RWPE2 (cell line): ENCODE measurements at regions not wholly inside any gene's neighbourhood (a gene's known extent, or its start where the extent isn't known, plus 50 kb on each side); places are given as distances from the start of the nearest gene placed in this dataset.

Source experiments
- ATAC-seq: fragments of 200-7000 bp; cut with Tn5 transposase; 3 replicates; pipeline ENCODE4 v1.9.1; 2021; ENCODE audit warnings: low read depth
- DNase-seq: peaks from one replicate; pipeline ENCODE4 v3.0.0-alpha.2; 2020; ENCODE audit warnings: low spot score
- H3K27ac ChIP-seq: fragments of 450-650 bp; 2 replicates; pipeline ENCODE4 v1.5.1; 2017; ENCODE audit warnings: mild to moderate bottlenecking; ENCODE audit not compliant: poor library complexity, severe bottlenecking
- H3K27me3 ChIP-seq: fragments of 250-450 bp; sonication (Bioruptor Pico); 2 replicates; pipeline ENCODE4 v1.5.1; 2021; ENCODE audit warnings: mild to moderate bottlenecking, moderate library complexity; ENCODE audit not compliant: insufficient read depth, poor library complexity, severe bottlenecking
- H3K36me3 ChIP-seq: fragments of 250-450 bp; sonication (Bioruptor Pico); 2 replicates; pipeline ENCODE4 v1.5.1; 2020; ENCODE audit warnings: low read depth, mild to moderate bottlenecking, moderate library complexity
- H3K4me1 ChIP-seq: fragments of 250-450 bp; sonication (Bioruptor Pico); 2 replicates; pipeline ENCODE4 v1.5.1; 2021; ENCODE audit warnings: mild to moderate bottlenecking, moderate library complexity; ENCODE audit not compliant: insufficient read depth, poor library complexity, severe bottlenecking
- H3K4me3 ChIP-seq: fragments of 250-450 bp; sonication (Bioruptor Pico); 2 replicates; pipeline ENCODE4 v1.5.1; 2021; ENCODE audit warnings: mild to moderate bottlenecking, moderate library complexity; ENCODE audit not compliant: severe bottlenecking
- H3K9me3 ChIP-seq: fragments of 250-450 bp; sonication (Bioruptor Pico); 2 replicates; pipeline ENCODE4 v1.5.1; 2021; ENCODE audit warnings: mild to moderate bottlenecking, moderate library complexity; ENCODE audit not compliant: severe bottlenecking
- TF ChIP-seq, protein P1 (sequence below): fragments of 450-650 bp; IDR thresholded peaks from one replicate; pipeline ENCODE4 v1.5.1; 2017; ENCODE audit warnings: mild to moderate bottlenecking, moderate library complexity; ENCODE audit not compliant: poor library complexity, severe bottlenecking

DNA sequence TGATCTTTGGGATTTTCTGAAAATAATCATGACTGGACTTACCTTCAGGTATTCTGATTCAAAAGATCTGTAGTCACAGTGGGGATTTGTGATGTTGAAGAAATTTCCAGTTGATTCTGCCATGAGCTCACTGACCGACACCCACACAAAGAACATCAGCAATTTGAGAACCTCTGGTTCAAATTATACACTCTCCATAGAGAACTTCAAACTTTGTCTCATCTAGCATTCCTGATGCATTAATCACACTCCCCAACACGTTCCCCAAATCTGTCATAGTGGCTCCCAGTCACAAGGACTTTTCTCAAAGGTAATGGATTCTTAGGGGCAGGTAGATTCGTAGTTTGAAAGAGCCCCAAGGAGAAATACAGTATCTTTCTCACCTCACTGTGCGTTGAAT, 584.3 kb downstream of the FBXO15 start:
- TF ChIP-seq, protein P1, sequence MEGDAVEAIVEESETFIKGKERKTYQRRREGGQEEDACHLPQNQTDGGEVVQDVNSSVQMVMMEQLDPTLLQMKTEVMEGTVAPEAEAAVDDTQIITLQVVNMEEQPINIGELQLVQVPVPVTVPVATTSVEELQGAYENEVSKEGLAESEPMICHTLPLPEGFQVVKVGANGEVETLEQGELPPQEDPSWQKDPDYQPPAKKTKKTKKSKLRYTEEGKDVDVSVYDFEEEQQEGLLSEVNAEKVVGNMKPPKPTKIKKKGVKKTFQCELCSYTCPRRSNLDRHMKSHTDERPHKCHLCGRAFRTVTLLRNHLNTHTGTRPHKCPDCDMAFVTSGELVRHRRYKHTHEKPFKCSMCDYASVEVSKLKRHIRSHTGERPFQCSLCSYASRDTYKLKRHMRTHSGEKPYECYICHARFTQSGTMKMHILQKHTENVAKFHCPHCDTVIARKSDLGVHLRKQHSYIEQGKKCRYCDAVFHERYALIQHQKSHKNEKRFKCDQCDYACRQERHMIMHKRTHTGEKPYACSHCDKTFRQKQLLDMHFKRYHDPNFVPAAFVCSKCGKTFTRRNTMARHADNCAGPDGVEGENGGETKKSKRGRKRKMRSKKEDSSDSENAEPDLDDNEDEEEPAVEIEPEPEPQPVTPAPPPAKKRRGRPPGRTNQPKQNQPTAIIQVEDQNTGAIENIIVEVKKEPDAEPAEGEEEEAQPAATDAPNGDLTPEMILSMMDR: no peak
- Histone ChIP-seq H3K4me3 (no peak overlapping the region), H3K4me1 (peaks cover 13% of the 10 kb centered on the region), H3K27me3 (no peaks in the 10 kb centered on the region), H3K9me3 (no peaks in the 10 kb centered on the region), H3K27ac (peak overlapping the region; percentile 80), H3K36me3 (no peaks in the 10 kb centered on the region)
- DNase-seq (no peak), ATAC-seq (peak; percentile 35; the same call in 2 of the 3 replicates)

- Histone ChIP-seq H3K27me3 (no peaks in the 10 kb centered on the region), H3K27ac (no peak overlapping the region), H3K4me3 (no peak overlapping the region), H3K9me3 (no peaks in the 10 kb centered on the region), H3K36me3 (no peaks in the 10 kb centered on the region), H3K4me1 (no peaks in the 10 kb centered on the region)
- DNase-seq: no peak
- TF ChIP-seq, protein P1: no peak
- no peak for ATAC-seq
Observed at GRCh38 chr18:73556904-73557303, 590.7 kb downstream of the FBXO15 start.

- H3K27ac ChIP-seq: no peak overlapping the region
- H3K4me3 ChIP-seq: no peak overlapping the region
- no peak for ATAC-seq
- no peaks in the 10 kb centered on the region for H3K36me3 ChIP-seq
- H3K27me3 ChIP-seq: no peaks in the 10 kb centered on the region
- TF ChIP-seq, protein P1: no peak
- H3K4me1 ChIP-seq: no peaks in the 10 kb centered on the region
- DNase-seq: no peak
- no peaks in the 10 kb centered on the region for H3K9me3 ChIP-seq
Observed at GRCh38 chr18:73552171-73552570, 595.5 kb downstream of the FBXO15 start.

DNA sequence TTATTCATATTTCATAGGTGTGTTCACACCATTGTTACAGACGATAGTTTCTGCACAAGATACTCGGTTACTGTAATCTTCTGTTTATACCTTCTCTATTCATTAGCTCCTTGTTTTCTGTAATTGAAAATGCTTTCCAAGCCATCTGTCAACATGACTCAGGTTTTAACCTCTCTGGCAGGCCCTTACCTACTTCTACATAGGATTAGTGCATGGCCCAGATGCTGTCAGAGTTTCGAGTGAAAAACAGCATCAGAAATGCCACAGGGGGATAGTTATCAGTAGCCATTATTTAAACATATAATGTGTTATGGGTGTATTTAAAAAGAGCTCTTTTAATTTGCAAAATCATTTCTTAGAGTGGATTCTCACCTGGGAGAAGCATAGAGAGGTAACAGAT, 596.4 kb downstream of the FBXO15 start:
- Histone ChIP-seq H3K27me3 (no peaks in the 10 kb centered on the region), H3K36me3 (no peaks in the 10 kb centered on the region), H3K4me1 (no peaks in the 10 kb centered on the region), H3K4me3 (no peak overlapping the region), H3K9me3 (no peaks in the 10 kb centered on the region), H3K27ac (no peak overlapping the region)
- DNase-seq: no peak
- TF ChIP-seq, protein P1: no peak
- ATAC-seq: no peak

GRCh38 chr18:73549236-73549635, 598.4 kb downstream of the FBXO15 start:
- TF ChIP-seq, protein P1: no peak
- ATAC-seq (no peak), DNase-seq (no peak)
- H3K9me3 ChIP-seq: no peaks in the 10 kb centered on the region
- no peak overlapping the region for H3K4me3 ChIP-seq
- H3K4me1 ChIP-seq: no peaks in the 10 kb centered on the region
- H3K27me3 ChIP-seq: no peaks in the 10 kb centered on the region
- H3K27ac ChIP-seq: no peak overlapping the region
- H3K36me3 ChIP-seq: no peaks in the 10 kb centered on the region
